MM.1S (cell line): ENCODE measurements at regions not wholly inside any gene's neighbourhood (a gene's known extent, or its start where the extent isn't known, plus 50 kb on each side); places are given as distances from the start of the nearest gene placed in this dataset.

Experiments
- DNase-seq: peaks from one replicate; pipeline ENCODE4 v3.0.0-alpha.2; 2015
- H2AFZ ChIP-seq: fragments of 300-600 bp; sonication (generic); 2 replicates; pipeline ENCODE4 v1.6.0; 2016; ENCODE audit warnings: antibody characterized with exemption, low read length
- H3F3A ChIP-seq: fragments of 300-600 bp; sonication (generic); 2 replicates; pipeline ENCODE4 v1.6.1; 2016; ENCODE audit warnings: mild to moderate bottlenecking, antibody characterized with exemption, low read length, moderate library complexity, mixed read lengths; ENCODE audit not compliant: insufficient read depth
- H3K27ac ChIP-seq: fragments of 300-600 bp; sonication (generic); 2 replicates; pipeline ENCODE4 v1.5.1; 2016; ENCODE audit warnings: mild to moderate bottlenecking, low read length
- H3K27me3 ChIP-seq: fragments of 300-600 bp; sonication (generic); replicated peaks from 2 replicates; pipeline ENCODE4 v1.6.0; 2016; ENCODE audit warnings: low read length; ENCODE audit not compliant: insufficient read depth
- H3K36me3 ChIP-seq: fragments of 300-600 bp; sonication (generic); replicated peaks from 2 replicates; pipeline ENCODE4 v1.6.1; 2016; ENCODE audit warnings: mild to moderate bottlenecking, low read length, mixed read lengths; ENCODE audit not compliant: insufficient read depth
- H3K4me1 ChIP-seq: fragments of 300-600 bp; sonication (generic); 2 replicates; pipeline ENCODE4 v1.6.1; 2016; ENCODE audit warnings: low read length, mixed read lengths
- H3K4me2 ChIP-seq: fragments of 300-600 bp; sonication (generic); 2 replicates; pipeline ENCODE4 v1.6.0; 2016; ENCODE audit warnings: low read depth, low read length
- H3K4me3 ChIP-seq: fragments of 300-600 bp; sonication (generic); 2 replicates; pipeline ENCODE4 v1.5.1; 2016; ENCODE audit warnings: low read length, mixed read lengths
- H3K79me2 ChIP-seq: fragments of 300-600 bp; sonication (generic); 2 replicates; pipeline ENCODE4 v1.6.1; 2016; ENCODE audit warnings: mixed run types, low read length, mixed read lengths
- H3K9ac ChIP-seq: fragments of 300-600 bp; sonication (generic); 2 replicates; pipeline ENCODE4 v1.6.1; 2016; ENCODE audit warnings: low read length, mixed read lengths
- H3K9me2 ChIP-seq: fragments of 300-600 bp; sonication (generic); replicated peaks from 2 replicates; pipeline ENCODE4 v1.6.1; 2016; ENCODE audit warnings: mild to moderate bottlenecking, low read length, mixed read lengths; ENCODE audit not compliant: insufficient read depth
- H3K9me3 ChIP-seq: fragments of 300-600 bp; sonication (generic); replicated peaks from 2 replicates; pipeline ENCODE4 v1.6.1; 2016; ENCODE audit warnings: mild to moderate bottlenecking, low read length, mixed read lengths; ENCODE audit not compliant: insufficient read depth
- H4K20me1 ChIP-seq: fragments of 300-600 bp; sonication (generic); 2 replicates; pipeline ENCODE4 v1.6.1; 2016; ENCODE audit warnings: mild to moderate bottlenecking, low read length, moderate library complexity, mixed read lengths; ENCODE audit not compliant: insufficient read depth
- CTCF ChIP-seq: fragments of 300-600 bp; sonication (generic); IDR thresholded peaks from 2 replicates; pipeline ENCODE4 v1.5.1; 2016; ENCODE audit warnings: antibody characterized with exemption, low read length, mixed read lengths
- EZH2 ChIP-seq: fragments of 300-600 bp; sonication (generic); optimal IDR thresholded peaks from 2 replicates; pipeline ENCODE3; 2017; ENCODE audit warnings: low read depth, mild to moderate bottlenecking, antibody characterized with exemption, low read length, mixed read lengths
- EZH2phosphoT487 ChIP-seq: fragments of 300-600 bp; sonication (generic); IDR thresholded peaks from 2 replicates; pipeline ENCODE4 v1.6.1; 2018; ENCODE audit warnings: antibody characterized with exemption, low read length

- no peaks in the 10 kb centered on the region for H3K79me2 ChIP-seq
- no peak overlapping the region for H3K4me3 ChIP-seq
- no peaks in the 10 kb centered on the region for H3K9me2 ChIP-seq
- no peak overlapping the region for H2AFZ ChIP-seq
- H3K27ac ChIP-seq, result no peak overlapping the region
- no peaks in the 10 kb centered on the region for H4K20me1 ChIP-seq
- H3K4me2 ChIP-seq, result no peak overlapping the region
- no peak for TF ChIP-seq EZH2
- no peak for TF ChIP-seq CTCF
- TF ChIP-seq EZH2phosphoT487, result no peak
- no peak for DNase-seq
- H3F3A ChIP-seq, result no peaks in the 10 kb centered on the region
- no peaks in the 10 kb centered on the region for H3K9me3 ChIP-seq
- H3K4me1 ChIP-seq, result no peaks in the 10 kb centered on the region
- no peak overlapping the region for H3K9ac ChIP-seq
- no peaks in the 10 kb centered on the region for H3K36me3 ChIP-seq
- H3K27me3 ChIP-seq, result no peaks in the 10 kb centered on the region
These were observed 947.3 kb upstream of the COX7C start for GRCh38 chr5:85670417-85670816.

GRCh38 chr5:85671223-85671970 lies 946.3 kb upstream of the COX7C start:
- no peaks in the 10 kb centered on the region for H3K9me3 ChIP-seq
- H4K20me1 ChIP-seq, result no peaks in the 10 kb centered on the region
- H3F3A ChIP-seq, result no peaks in the 10 kb centered on the region
- no peaks in the 10 kb centered on the region for H3K36me3 ChIP-seq
- no peak overlapping the region for H3K4me3 ChIP-seq
- TF ChIP-seq EZH2 (no peak), CTCF (no peak), EZH2phosphoT487 (no peak)
- H3K27ac ChIP-seq, result no peak overlapping the region
- H3K27me3 ChIP-seq, result no peaks in the 10 kb centered on the region
- H3K4me2 ChIP-seq, result no peak overlapping the region
- DNase-seq, result no peak
- H3K4me1 ChIP-seq, result no peaks in the 10 kb centered on the region
- no peaks in the 10 kb centered on the region for H3K9me2 ChIP-seq
- no peak overlapping the region for H3K9ac ChIP-seq
- no peaks in the 10 kb centered on the region for H3K79me2 ChIP-seq
- H2AFZ ChIP-seq, result no peak overlapping the region

GRCh38 chr5:85681871-85682270 lies 935.9 kb upstream of the COX7C start:
- Histone ChIP-seq H3K4me3 (no peak overlapping the region), H3K9me3 (no peaks in the 10 kb centered on the region), H3K9me2 (no peaks in the 10 kb centered on the region), H3K9ac (no peak overlapping the region), H3K4me1 (no peaks in the 10 kb centered on the region), H3F3A (no peaks in the 10 kb centered on the region), H3K27me3 (no peaks in the 10 kb centered on the region), H3K4me2 (no peak overlapping the region), H3K36me3 (no peaks in the 10 kb centered on the region), H3K27ac (no peak overlapping the region), H4K20me1 (no peaks in the 10 kb centered on the region), H3K79me2 (no peaks in the 10 kb centered on the region), H2AFZ (no peak overlapping the region)
- no peak for TF ChIP-seq CTCF
- TF ChIP-seq EZH2, result no peak
- no peak for TF ChIP-seq EZH2phosphoT487
- DNase-seq, result no peak
